Mesendoderm (in vitro differentiated cells): ENCODE measurements at regions not wholly inside any gene's neighbourhood (a gene's known extent, or its start where the extent isn't known, plus 50 kb on each side); places are given as distances from the start of the nearest gene placed in this dataset.
A peak's percentile ranks its signal among the peaks of the same experiment; 100 is the strongest.

Source experiments
- DNase-seq: peaks from one replicate; pipeline ENCODE4 v3.0.0; 2013
- H2AK5ac ChIP-seq: 2 replicates; pipeline ENCODE4 v1.6.1; 2013; ENCODE audit warnings: low read length, inconsistent platforms
- H2BK120ac ChIP-seq: 2 replicates; pipeline ENCODE4 v1.6.1; 2013; ENCODE audit warnings: low read depth, mild to moderate bottlenecking, low read length, moderate library complexity, mixed read lengths
- H2BK15ac ChIP-seq: replicated peaks from 2 replicates; pipeline ENCODE4 v1.6.1; 2013; ENCODE audit warnings: low read depth, mild to moderate bottlenecking, moderate library complexity
- H2BK5ac ChIP-seq: 2 replicates; pipeline ENCODE4 v1.6.1; 2013; ENCODE audit warnings: low read length, inconsistent platforms
- H3K18ac ChIP-seq: 2 replicates; pipeline ENCODE4 v1.6.1; 2013; ENCODE audit warnings: mild to moderate bottlenecking, low read length, mixed read lengths
- H3K23ac ChIP-seq: one replicate; pipeline ENCODE4 v1.6.1; 2013; ENCODE audit warnings: low read length
- H3K27ac ChIP-seq: 2 replicates; pipeline ENCODE4 v1.5.1; 2013; ENCODE audit warnings: low read depth, mild to moderate bottlenecking, inconsistent platforms, low read length, moderate library complexity
- H3K27me3 ChIP-seq: 2 replicates; pipeline ENCODE4 v1.6.1; 2013; ENCODE audit warnings: low read length, control low read depth, mild to moderate bottlenecking, inconsistent platforms; ENCODE audit not compliant: insufficient read depth, poor library complexity
- H3K36me3 ChIP-seq: 2 replicates; pipeline ENCODE4 v1.6.1; 2013; ENCODE audit warnings: low read length, inconsistent platforms; ENCODE audit not compliant: control insufficient read depth, insufficient read depth
- H3K4ac ChIP-seq: one replicate; pipeline ENCODE4 v1.6.1; 2013; ENCODE audit warnings: low read depth, mild to moderate bottlenecking, low read length, moderate library complexity
- H3K4me1 ChIP-seq: 2 replicates; pipeline ENCODE4 v1.6.1; 2013; ENCODE audit warnings: low read depth, low read length, inconsistent platforms; ENCODE audit not compliant: control insufficient read depth
- H3K4me2 ChIP-seq: 2 replicates; pipeline ENCODE4 v1.6.1; 2013; ENCODE audit warnings: low read length
- H3K4me3 ChIP-seq: 2 replicates; pipeline ENCODE4 v1.5.1; 2013; ENCODE audit warnings: mild to moderate bottlenecking, low read length
- H3K56ac ChIP-seq: one replicate; pipeline ENCODE4 v1.6.1; 2013; ENCODE audit warnings: low read length
- H3K79me1 ChIP-seq: 2 replicates; pipeline ENCODE4 v1.6.1; 2013; ENCODE audit warnings: low read length, inconsistent platforms
- H3K79me2 ChIP-seq: 2 replicates; pipeline ENCODE4 v1.6.1; 2013; ENCODE audit warnings: mild to moderate bottlenecking, low read length; ENCODE audit not compliant: control insufficient read depth, insufficient read depth
- H3K9ac ChIP-seq: 2 replicates; pipeline ENCODE4 v1.6.1; 2013; ENCODE audit warnings: low read length, inconsistent platforms
- H4K5ac ChIP-seq: one replicate; pipeline ENCODE4 v1.6.1; 2013; ENCODE audit warnings: low read length
- H4K8ac ChIP-seq: one replicate; pipeline ENCODE4 v1.6.1; 2013; ENCODE audit warnings: low read depth, mild to moderate bottlenecking, control low read depth, low read length, moderate library complexity
- WGBS: extraction: QIAGEN DNeasy Blood & Tissue Kit; methylation state at CpG from one replicate; pipeline ENCODE4 v1.1.7; 2013; ENCODE audit warnings: low lambda C conversion rate, missing lambda C conversion rate; ENCODE audit not compliant: insufficient coverage; ENCODE audit errors: extremely low coverage; 5-methylcytosine and 5-hydroxymethylcytosine counted together

- Histone ChIP-seq H3K36me3 (no peaks in the 10 kb centered on the region), H3K56ac (peak overlapping the region; percentile 19), H2BK15ac (no peak overlapping the region), H3K4me1 (peaks cover 9% of the 10 kb centered on the region), H2BK5ac (peak overlapping the region; percentile 58), H3K27me3 (no peaks in the 10 kb centered on the region), H4K8ac (no peak overlapping the region), H3K27ac (no peak overlapping the region), H2BK120ac (peak overlapping the region; percentile 19), H3K9ac (no peak overlapping the region), H2AK5ac (peak overlapping the region; percentile 73), H4K5ac (no peak overlapping the region), H3K4me3 (no peak overlapping the region), H3K4ac (no peak overlapping the region), H3K4me2 (no peak overlapping the region), H3K18ac (no peak overlapping the region), H3K23ac (no peak overlapping the region), H3K79me2 (no peaks in the 10 kb centered on the region), H3K79me1 (no peaks in the 10 kb centered on the region)
- no peak for DNase-seq
- no CpG with 5 or more reads among the region's 5 CpGs for WGBS
Measured at GRCh38 chr12:114902665-114903064, 218.7 kb upstream of the TBX3 start.

- H3K4me3 ChIP-seq: no peak overlapping the region
- H3K4me1 ChIP-seq: peaks cover 9% of the 10 kb centered on the region
- H3K27ac ChIP-seq: no peak overlapping the region
- no peak overlapping the region for H2BK120ac ChIP-seq
- no peak overlapping the region for H3K4me2 ChIP-seq
- no peaks in the 10 kb centered on the region for H3K27me3 ChIP-seq
- no peak overlapping the region for H3K56ac ChIP-seq
- no peak overlapping the region for H2BK15ac ChIP-seq
- H3K9ac ChIP-seq: no peak overlapping the region
- H2BK5ac ChIP-seq: no peak overlapping the region
- DNase-seq: peak; percentile 83
- H3K79me2 ChIP-seq: no peaks in the 10 kb centered on the region
- H2AK5ac ChIP-seq: no peak overlapping the region
- no peak overlapping the region for H4K5ac ChIP-seq
- no peak overlapping the region for H4K8ac ChIP-seq
- no peak overlapping the region for H3K4ac ChIP-seq
- no CpG with 5 or more reads among the region's 4 CpGs for WGBS
- H3K18ac ChIP-seq: no peak overlapping the region
- H3K36me3 ChIP-seq: no peaks in the 10 kb centered on the region
- no peaks in the 10 kb centered on the region for H3K79me1 ChIP-seq
- no peak overlapping the region for H3K23ac ChIP-seq
Measured at GRCh38 chr12:114901316-114901715, 217.3 kb upstream of the TBX3 start.

- Histone ChIP-seq H4K5ac (no peak overlapping the region), H3K79me2 (no peaks in the 10 kb centered on the region), H2BK120ac (no peak overlapping the region), H3K23ac (no peak overlapping the region), H3K27me3 (no peaks in the 10 kb centered on the region), H3K36me3 (no peaks in the 10 kb centered on the region), H3K4me3 (no peak overlapping the region), H3K4me2 (no peak overlapping the region), H2BK5ac (no peak overlapping the region), H3K4ac (no peak overlapping the region), H2AK5ac (no peak overlapping the region), H4K8ac (no peak overlapping the region), H3K4me1 (peaks cover 18% of the 10 kb centered on the region), H3K56ac (no peak overlapping the region), H3K9ac (no peak overlapping the region), H3K18ac (no peak overlapping the region), H3K27ac (no peak overlapping the region), H2BK15ac (no peak overlapping the region), H3K79me1 (no peaks in the 10 kb centered on the region)
- no peak for DNase-seq
- no CpG with 5 or more reads among the region's 2 CpGs for WGBS
Measured at GRCh38 chr12:114898159-114898558, 214.2 kb upstream of the TBX3 start.

- Histone ChIP-seq H3K23ac (no peak overlapping the region), H3K27me3 (no peaks in the 10 kb centered on the region), H3K4me1 (peaks cover 9% of the 10 kb centered on the region), H3K4me3 (no peak overlapping the region), H2BK15ac (no peak overlapping the region), H3K18ac (no peak overlapping the region), H3K27ac (no peak overlapping the region), H3K56ac (peak overlapping the region; percentile 62), H3K4ac (no peak overlapping the region), H4K8ac (no peak overlapping the region), H3K36me3 (no peaks in the 10 kb centered on the region), H3K9ac (peak overlapping the region; percentile 12), H3K79me2 (no peaks in the 10 kb centered on the region), H2BK5ac (peak overlapping the region; percentile 48), H3K4me2 (no peak overlapping the region), H2BK120ac (no peak overlapping the region), H2AK5ac (no peak overlapping the region), H3K79me1 (no peaks in the 10 kb centered on the region), H4K5ac (no peak overlapping the region)
- WGBS: no CpG with 5 or more reads among the region's 5 CpGs
- DNase-seq: peak; percentile 34
Measured at GRCh38 chr12:114895827-114896226, 211.9 kb upstream of the TBX3 start.

GRCh38 chr12:114895081-114895480 lies 211.1 kb upstream of the TBX3 start:
- Histone ChIP-seq H3K56ac (peak overlapping the region; percentile 22), H3K4me1 (peaks cover 9% of the 10 kb centered on the region), H3K4me2 (no peak overlapping the region), H3K27ac (no peak overlapping the region), H3K4me3 (no peak overlapping the region), H4K5ac (no peak overlapping the region), H3K23ac (no peak overlapping the region), H2BK120ac (no peak overlapping the region), H4K8ac (no peak overlapping the region), H3K18ac (no peak overlapping the region), H3K36me3 (no peaks in the 10 kb centered on the region), H2BK15ac (no peak overlapping the region), H3K27me3 (no peaks in the 10 kb centered on the region), H2AK5ac (peak overlapping the region; percentile 79), H3K79me1 (no peaks in the 10 kb centered on the region), H2BK5ac (peak overlapping the region; percentile 58), H3K9ac (no peak overlapping the region), H3K4ac (no peak overlapping the region), H3K79me2 (no peaks in the 10 kb centered on the region)
- WGBS: no CpG with 5 or more reads among the region's 4 CpGs
- DNase-seq: no peak

GRCh38 chr12:114894076-114894475 lies 210.1 kb upstream of the TBX3 start:
- Histone ChIP-seq H3K9ac (no peak overlapping the region), H3K4ac (no peak overlapping the region), H2BK15ac (no peak overlapping the region), H4K8ac (no peak overlapping the region), H3K79me1 (no peaks in the 10 kb centered on the region), H3K27me3 (no peaks in the 10 kb centered on the region), H2BK120ac (no peak overlapping the region), H2AK5ac (no peak overlapping the region), H3K27ac (no peak overlapping the region), H3K4me3 (no peak overlapping the region), H3K4me2 (no peak overlapping the region), H3K23ac (no peak overlapping the region), H3K79me2 (no peaks in the 10 kb centered on the region), H3K36me3 (no peaks in the 10 kb centered on the region), H2BK5ac (no peak overlapping the region), H4K5ac (no peak overlapping the region), H3K56ac (no peak overlapping the region), H3K4me1 (peaks cover 9% of the 10 kb centered on the region), H3K18ac (no peak overlapping the region)
- no CpG with 5 or more reads among the region's 3 CpGs for WGBS
- no peak for DNase-seq
